ENCODE measurements at regions not wholly inside any gene's neighbourhood (a gene's known extent, or its start where the extent isn't known, plus 50 kb on each side); places are given as distances from the start of the nearest gene placed in this dataset.

DNA sequence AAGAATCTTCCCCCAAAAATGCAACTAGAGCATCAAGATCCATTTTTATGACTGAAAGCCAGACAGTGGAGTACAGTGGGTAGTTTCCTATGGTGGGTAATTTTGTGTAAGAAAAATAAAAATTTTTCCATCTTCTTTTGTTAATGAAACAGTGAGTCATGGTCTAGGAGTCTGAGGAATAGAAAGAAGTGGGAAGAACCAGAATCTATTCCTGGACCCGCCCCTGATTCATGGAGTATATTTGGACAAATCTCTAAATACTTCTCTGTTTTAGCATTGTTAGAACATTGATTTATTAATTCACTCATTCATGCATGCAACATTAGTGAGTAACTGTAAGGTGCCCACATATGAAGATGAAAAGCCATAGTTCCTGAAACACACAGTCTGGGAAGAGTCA, 304.5 kb upstream of the GPR149 start:
- POLR2A ChIA-PET, result no interaction called here
- Histone ChIP-seq H3K4me3 (no peak overlapping the region), H3K27ac (no peak overlapping the region), H3K9me3 (no peaks in the 10 kb centered on the region), H3K4me1 (no peaks in the 10 kb centered on the region), H3K4me2 (no peak overlapping the region)
- TF ChIP-seq, protein P1, sequence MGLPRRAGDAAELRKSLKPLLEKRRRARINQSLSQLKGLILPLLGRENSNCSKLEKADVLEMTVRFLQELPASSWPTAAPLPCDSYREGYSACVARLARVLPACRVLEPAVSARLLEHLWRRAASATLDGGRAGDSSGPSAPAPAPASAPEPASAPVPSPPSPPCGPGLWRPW (IDR thresholded peaks at IDR 0.05), result no peak
- TF ChIP-seq KDM5A (IDR thresholded peaks at IDR 0.05), result no peak
- TF ChIP-seq NR3C1 (IDR thresholded peaks at IDR 0.05), result no peak
- TF ChIP-seq HEYL (CRISPR knock-in tag; IDR thresholded peaks at IDR 0.05), result no peak
- TF ChIP-seq NFE2L2 (conservative IDR thresholded peaks at IDR 0.05; ENCODE audit: low read length), result no peak
- TF ChIP-seq MAZ (IDR thresholded peaks at IDR 0.05; ENCODE audit: borderline replicate concordance, low read depth, low read length), result no peak
- no peak for TF ChIP-seq FOSL2 (IDR thresholded peaks at IDR 0.05)
- no peak for TF ChIP-seq FOSL2 (CRISPR knock-in tag; IDR thresholded peaks at IDR 0.05)
- TF ChIP-seq RFX5 (IDR thresholded peaks at IDR 0.05), result no peak
- no peak for TF ChIP-seq MYC (IDR thresholded peaks at IDR 0.05; ENCODE audit: borderline replicate concordance, low read length)
- no peak for TF ChIP-seq ZNF302 (CRISPR knock-in tag; IDR thresholded peaks at IDR 0.05)
- TF ChIP-seq EHF (CRISPR knock-in tag; IDR thresholded peaks at IDR 0.05), result no peak
- TF ChIP-seq RNF2 (IDR thresholded peaks at IDR 0.05; ENCODE audit: borderline replicate concordance, low read depth), result no peak
- TF ChIP-seq CHD4 (IDR thresholded peaks at IDR 0.05; ENCODE audit: borderline replicate concordance), result no peak
- TF ChIP-seq, protein P2, sequence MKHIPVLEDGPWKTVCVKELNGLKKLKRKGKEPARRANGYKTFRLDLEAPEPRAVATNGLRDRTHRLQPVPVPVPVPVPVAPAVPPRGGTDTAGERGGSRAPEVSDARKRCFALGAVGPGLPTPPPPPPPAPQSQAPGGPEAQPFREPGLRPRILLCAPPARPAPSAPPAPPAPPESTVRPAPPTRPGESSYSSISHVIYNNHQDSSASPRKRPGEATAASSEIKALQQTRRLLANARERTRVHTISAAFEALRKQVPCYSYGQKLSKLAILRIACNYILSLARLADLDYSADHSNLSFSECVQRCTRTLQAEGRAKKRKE (CRISPR knock-in tag; IDR thresholded peaks at IDR 0.05; ENCODE audit: low read depth), result no peak
- TF ChIP-seq ZSCAN20 (CRISPR knock-in tag; IDR thresholded peaks at IDR 0.05), result no peak
- no peak for DNase-seq (ENCODE audit: low read depth in 1 of 2, low spot score in 1 of 2)
- no peak for FAIRE-seq
- no peak for ATAC-seq
- CTCF ChIA-PET, result no interaction called here
- WGBS (ENCODE audit: missing lambda C conversion rate), result 0% methylated on average over 1 of the region's 1 CpG

DNA sequence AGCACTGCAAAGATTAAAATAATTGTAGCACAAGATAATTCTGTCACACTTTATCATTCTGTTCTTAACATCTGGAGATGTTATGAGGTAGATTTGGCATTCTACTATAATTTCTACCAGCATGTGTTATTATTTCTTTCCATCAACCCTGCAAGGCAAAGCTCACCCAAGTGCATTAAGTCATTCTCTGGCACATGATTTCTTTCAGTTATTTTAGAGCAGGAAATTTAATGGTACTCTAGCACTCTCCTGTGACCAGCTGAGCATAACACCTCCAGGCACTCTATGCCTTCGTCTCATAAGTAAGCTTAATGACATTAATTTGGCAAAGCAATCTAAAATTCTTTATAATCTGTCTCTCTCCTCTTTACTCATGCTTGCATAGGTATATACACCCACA, 300.2 kb upstream of the GPR149 start:
- Histone ChIP-seq H3K4me3 (no peak overlapping the region), H3K9me3 (no peaks in the 10 kb centered on the region), H3K4me2 (no peak overlapping the region), H3K27ac (no peak overlapping the region), H3K4me1 (no peaks in the 10 kb centered on the region)
- no peak for DNase-seq (ENCODE audit: low read depth in 1 of 2, low spot score in 1 of 2)
- CTCF ChIA-PET, result no interaction called here
- no peak for FAIRE-seq
- POLR2A ChIA-PET, result no interaction called here
- ATAC-seq, result no peak
- no peak for TF ChIP-seq ZC3H11A (IDR thresholded peaks at IDR 0.05)
- TF ChIP-seq, protein P3, sequence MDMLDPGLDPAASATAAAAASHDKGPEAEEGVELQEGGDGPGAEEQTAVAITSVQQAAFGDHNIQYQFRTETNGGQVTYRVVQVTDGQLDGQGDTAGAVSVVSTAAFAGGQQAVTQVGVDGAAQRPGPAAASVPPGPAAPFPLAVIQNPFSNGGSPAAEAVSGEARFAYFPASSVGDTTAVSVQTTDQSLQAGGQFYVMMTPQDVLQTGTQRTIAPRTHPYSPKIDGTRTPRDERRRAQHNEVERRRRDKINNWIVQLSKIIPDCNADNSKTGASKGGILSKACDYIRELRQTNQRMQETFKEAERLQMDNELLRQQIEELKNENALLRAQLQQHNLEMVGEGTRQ (IDR thresholded peaks at IDR 0.05), result no peak
- TF ChIP-seq, protein P4, sequence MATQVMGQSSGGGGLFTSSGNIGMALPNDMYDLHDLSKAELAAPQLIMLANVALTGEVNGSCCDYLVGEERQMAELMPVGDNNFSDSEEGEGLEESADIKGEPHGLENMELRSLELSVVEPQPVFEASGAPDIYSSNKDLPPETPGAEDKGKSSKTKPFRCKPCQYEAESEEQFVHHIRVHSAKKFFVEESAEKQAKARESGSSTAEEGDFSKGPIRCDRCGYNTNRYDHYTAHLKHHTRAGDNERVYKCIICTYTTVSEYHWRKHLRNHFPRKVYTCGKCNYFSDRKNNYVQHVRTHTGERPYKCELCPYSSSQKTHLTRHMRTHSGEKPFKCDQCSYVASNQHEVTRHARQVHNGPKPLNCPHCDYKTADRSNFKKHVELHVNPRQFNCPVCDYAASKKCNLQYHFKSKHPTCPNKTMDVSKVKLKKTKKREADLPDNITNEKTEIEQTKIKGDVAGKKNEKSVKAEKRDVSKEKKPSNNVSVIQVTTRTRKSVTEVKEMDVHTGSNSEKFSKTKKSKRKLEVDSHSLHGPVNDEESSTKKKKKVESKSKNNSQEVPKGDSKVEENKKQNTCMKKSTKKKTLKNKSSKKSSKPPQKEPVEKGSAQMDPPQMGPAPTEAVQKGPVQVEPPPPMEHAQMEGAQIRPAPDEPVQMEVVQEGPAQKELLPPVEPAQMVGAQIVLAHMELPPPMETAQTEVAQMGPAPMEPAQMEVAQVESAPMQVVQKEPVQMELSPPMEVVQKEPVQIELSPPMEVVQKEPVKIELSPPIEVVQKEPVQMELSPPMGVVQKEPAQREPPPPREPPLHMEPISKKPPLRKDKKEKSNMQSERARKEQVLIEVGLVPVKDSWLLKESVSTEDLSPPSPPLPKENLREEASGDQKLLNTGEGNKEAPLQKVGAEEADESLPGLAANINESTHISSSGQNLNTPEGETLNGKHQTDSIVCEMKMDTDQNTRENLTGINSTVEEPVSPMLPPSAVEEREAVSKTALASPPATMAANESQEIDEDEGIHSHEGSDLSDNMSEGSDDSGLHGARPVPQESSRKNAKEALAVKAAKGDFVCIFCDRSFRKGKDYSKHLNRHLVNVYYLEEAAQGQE (IDR thresholded peaks at IDR 0.05), result no peak
- no peak for TF ChIP-seq RAD21 (conservative IDR thresholded peaks at IDR 0.05 in 1 of 2, IDR thresholded peaks at IDR 0.05 in 1 of 2)
- no peak for TF ChIP-seq RARB (CRISPR knock-in tag; IDR thresholded peaks at IDR 0.05)
- TF ChIP-seq, protein P5, sequence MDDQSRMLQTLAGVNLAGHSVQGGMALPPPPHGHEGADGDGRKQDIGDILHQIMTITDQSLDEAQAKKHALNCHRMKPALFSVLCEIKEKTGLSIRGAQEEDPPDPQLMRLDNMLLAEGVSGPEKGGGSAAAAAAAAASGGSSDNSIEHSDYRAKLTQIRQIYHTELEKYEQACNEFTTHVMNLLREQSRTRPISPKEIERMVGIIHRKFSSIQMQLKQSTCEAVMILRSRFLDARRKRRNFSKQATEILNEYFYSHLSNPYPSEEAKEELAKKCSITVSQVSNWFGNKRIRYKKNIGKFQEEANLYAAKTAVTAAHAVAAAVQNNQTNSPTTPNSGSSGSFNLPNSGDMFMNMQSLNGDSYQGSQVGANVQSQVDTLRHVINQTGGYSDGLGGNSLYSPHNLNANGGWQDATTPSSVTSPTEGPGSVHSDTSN (IDR thresholded peaks at IDR 0.05), result no peak
- TF ChIP-seq HEYL (CRISPR knock-in tag; IDR thresholded peaks at IDR 0.05), result no peak
- no peak for TF ChIP-seq SMC3 (IDR thresholded peaks at IDR 0.05)
- no peak for TF ChIP-seq FOSB (CRISPR knock-in tag; IDR thresholded peaks at IDR 0.05)
- TF ChIP-seq TFCP2L1 (CRISPR knock-in tag; IDR thresholded peaks at IDR 0.05), result no peak
- TF ChIP-seq, protein P6, sequence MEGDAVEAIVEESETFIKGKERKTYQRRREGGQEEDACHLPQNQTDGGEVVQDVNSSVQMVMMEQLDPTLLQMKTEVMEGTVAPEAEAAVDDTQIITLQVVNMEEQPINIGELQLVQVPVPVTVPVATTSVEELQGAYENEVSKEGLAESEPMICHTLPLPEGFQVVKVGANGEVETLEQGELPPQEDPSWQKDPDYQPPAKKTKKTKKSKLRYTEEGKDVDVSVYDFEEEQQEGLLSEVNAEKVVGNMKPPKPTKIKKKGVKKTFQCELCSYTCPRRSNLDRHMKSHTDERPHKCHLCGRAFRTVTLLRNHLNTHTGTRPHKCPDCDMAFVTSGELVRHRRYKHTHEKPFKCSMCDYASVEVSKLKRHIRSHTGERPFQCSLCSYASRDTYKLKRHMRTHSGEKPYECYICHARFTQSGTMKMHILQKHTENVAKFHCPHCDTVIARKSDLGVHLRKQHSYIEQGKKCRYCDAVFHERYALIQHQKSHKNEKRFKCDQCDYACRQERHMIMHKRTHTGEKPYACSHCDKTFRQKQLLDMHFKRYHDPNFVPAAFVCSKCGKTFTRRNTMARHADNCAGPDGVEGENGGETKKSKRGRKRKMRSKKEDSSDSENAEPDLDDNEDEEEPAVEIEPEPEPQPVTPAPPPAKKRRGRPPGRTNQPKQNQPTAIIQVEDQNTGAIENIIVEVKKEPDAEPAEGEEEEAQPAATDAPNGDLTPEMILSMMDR (IDR thresholded peaks at IDR 0.05), result no peak
- no peak for TF ChIP-seq MAZ (IDR thresholded peaks at IDR 0.05; ENCODE audit: borderline replicate concordance, low read depth, low read length)
- 0% methylated on average over 1 of the region's 1 CpG for WGBS (ENCODE audit: missing lambda C conversion rate)

Data from A549 (cell line).